Keratinocyte (primary cell): ENCODE measurements at regions not wholly inside any gene's neighbourhood (a gene's known extent, or its start where the extent isn't known, plus 50 kb on each side); places are given as distances from the start of the nearest gene placed in this dataset.

Experiments
- CTCF ChIP-seq, 3 experiments: IDR thresholded peaks in 1 of 3; conservative IDR thresholded peaks in 1 of 3; optimal IDR thresholded peaks in 1 of 3; 2 replicates in 2 of 3; 3 replicates in 1 of 3; pipeline versions ENCODE3 to v1.5.1; 2011; ENCODE audit warnings: low read length in 3 of 3, mild to moderate bottlenecking in 3 of 3, moderate library complexity in 2 of 3, control low read depth in 1 of 3, inconsistent platforms in 1 of 3; ENCODE audit not compliant: insufficient read depth in 2 of 3; ENCODE audit errors: extremely low read depth in 1 of 3
- EZH2 ChIP-seq: IDR thresholded peaks from one replicate; pipeline ENCODE4 v1.6.1; 2012; ENCODE audit warnings: inconsistent platforms, mild to moderate bottlenecking, low read length, moderate library complexity

DNA sequence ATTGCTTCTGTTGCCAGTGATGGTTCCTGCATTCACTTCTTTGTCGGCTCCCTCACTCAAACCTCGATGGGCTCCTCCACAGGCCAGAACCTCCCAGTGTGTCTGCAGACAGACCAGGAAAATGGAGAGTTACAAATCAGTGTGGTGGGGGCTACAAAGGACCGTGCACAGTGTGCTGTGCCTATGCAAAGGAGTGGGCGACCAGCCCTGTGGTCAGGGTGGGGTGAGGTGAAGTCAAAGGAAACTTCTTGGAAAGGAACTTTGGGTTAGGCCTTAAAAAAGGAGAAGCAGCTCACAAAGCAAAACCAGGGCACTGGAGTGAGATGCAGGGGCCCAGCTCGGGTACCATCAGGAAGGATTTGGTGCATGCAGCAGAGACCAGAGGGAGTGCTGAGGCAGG lies 304.3 kb upstream of the ZMIZ1 start:
- TF ChIP-seq CTCF (optimal IDR thresholded peaks at IDR 0.05 in 1 of 3, IDR thresholded peaks at IDR 0.05 in 1 of 3, conservative IDR thresholded peaks at IDR 0.05 in 1 of 3; ENCODE audit: extremely low read depth in 1 of 3, insufficient read depth in 2 of 3, low read length in 3 of 3) (no peak), EZH2 (no peak)
